Esophagus muscularis mucosa (tissue), 3 donors: ENCODE measurements at regions not wholly inside any gene's neighbourhood (a gene's known extent, or its start where the extent isn't known, plus 50 kb on each side); places are given as distances from the start of the nearest gene placed in this dataset.

Source experiments
- POLR2A ChIP-seq: fragments of 450-650 bp; IDR thresholded peaks from one replicate; pipeline ENCODE4 v1.6.1; 2017; ENCODE audit warnings: antibody characterized with exemption, moderate library complexity, mild to moderate bottlenecking, low read depth
- TF ChIP-seq, protein P1 (sequence below), 3 experiments: fragments of 200-600 bp in 2 of 3; fragments of 450-650 bp in 1 of 3; sonication (generic) in 2 of 3; IDR thresholded peaks; one replicate each; pipeline ENCODE4 v1.5.1; 2017 to 2019; ENCODE audit warnings: antibody characterized with exemption in 3 of 3, mild to moderate bottlenecking in 2 of 3, moderate library complexity in 1 of 3

DNA sequence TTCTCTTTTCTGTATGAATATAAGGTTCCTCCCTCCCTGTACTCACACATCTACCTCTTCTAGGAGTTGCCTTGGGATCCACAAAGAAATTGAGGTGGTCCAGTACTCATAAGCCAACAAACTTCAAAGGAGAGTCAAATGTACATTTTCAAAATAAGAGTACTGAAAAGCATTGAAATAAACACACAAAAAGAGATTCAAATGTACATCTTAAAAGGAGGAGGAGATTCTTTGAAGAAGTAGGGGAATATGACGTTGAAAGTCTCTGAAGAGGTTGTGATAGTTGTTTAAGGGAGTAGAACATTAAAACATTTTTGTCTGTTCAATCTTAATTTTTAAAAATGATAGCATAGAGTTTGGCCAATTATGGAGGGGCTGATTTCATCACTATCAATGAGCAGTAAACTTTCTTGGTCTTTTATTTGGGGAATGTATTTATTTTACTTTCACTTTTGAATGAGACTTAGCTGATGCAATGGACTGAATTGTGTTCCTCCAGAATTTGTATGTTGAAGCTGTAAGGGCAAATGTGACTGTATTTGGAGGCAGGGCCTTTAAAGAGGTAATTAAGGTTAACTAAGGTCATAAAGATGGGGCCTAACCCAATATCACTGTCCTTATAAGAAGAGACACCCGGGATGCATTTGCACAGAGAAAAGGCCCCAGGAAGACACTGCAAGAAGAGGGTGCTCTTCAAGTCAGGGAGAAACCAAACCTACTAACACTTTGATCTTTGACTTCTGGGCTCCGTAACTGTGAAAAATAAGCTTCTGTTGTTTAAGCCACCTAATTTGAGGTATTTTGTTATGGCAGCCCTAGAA lies 226.3 kb upstream of the PGRMC2 start:
- no peak for TF ChIP-seq POLR2A
- TF ChIP-seq, protein P1, sequence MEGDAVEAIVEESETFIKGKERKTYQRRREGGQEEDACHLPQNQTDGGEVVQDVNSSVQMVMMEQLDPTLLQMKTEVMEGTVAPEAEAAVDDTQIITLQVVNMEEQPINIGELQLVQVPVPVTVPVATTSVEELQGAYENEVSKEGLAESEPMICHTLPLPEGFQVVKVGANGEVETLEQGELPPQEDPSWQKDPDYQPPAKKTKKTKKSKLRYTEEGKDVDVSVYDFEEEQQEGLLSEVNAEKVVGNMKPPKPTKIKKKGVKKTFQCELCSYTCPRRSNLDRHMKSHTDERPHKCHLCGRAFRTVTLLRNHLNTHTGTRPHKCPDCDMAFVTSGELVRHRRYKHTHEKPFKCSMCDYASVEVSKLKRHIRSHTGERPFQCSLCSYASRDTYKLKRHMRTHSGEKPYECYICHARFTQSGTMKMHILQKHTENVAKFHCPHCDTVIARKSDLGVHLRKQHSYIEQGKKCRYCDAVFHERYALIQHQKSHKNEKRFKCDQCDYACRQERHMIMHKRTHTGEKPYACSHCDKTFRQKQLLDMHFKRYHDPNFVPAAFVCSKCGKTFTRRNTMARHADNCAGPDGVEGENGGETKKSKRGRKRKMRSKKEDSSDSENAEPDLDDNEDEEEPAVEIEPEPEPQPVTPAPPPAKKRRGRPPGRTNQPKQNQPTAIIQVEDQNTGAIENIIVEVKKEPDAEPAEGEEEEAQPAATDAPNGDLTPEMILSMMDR (IDR thresholded peaks at IDR 0.05) = no peak
